OCI-LY1 (cell line): ENCODE measurements at regions not wholly inside any gene's neighbourhood (a gene's known extent, or its start where the extent isn't known, plus 50 kb on each side); places are given as distances from the start of the nearest gene placed in this dataset.

Experiments used
- H2AFZ ChIP-seq: fragments of 200-600 bp; sonication (generic), shearing (Covaris generic); 2 replicates; pipeline ENCODE4 v1.6.0; 2014; ENCODE audit warnings: antibody characterized with exemption, mild to moderate bottlenecking, low read length
- H3F3A ChIP-seq: fragments of 200-600 bp; sonication (generic), shearing (Covaris generic); 2 replicates; pipeline ENCODE4 v1.6.0; 2014; ENCODE audit warnings: mild to moderate bottlenecking, antibody characterized with exemption, low read length, moderate library complexity; ENCODE audit not compliant: insufficient read depth
- H3K27ac ChIP-seq: fragments of 200-600 bp; sonication (generic); 2 replicates; pipeline ENCODE4 v1.5.1; 2014; ENCODE audit warnings: low read length, mixed run types, mild to moderate bottlenecking, low read depth; ENCODE audit not compliant: poor library complexity, severe bottlenecking
- H3K27me3 ChIP-seq: fragments of 200-600 bp; sonication (generic); 2 replicates; pipeline ENCODE4 v1.6.0; 2014; ENCODE audit warnings: antibody characterized with exemption, mild to moderate bottlenecking, low read length, moderate library complexity; ENCODE audit not compliant: insufficient read depth
- H3K36me3 ChIP-seq: fragments of 200-600 bp; sonication (generic); 2 replicates; pipeline ENCODE4 v1.6.1; 2014; ENCODE audit warnings: mild to moderate bottlenecking, antibody characterized with exemption, low read length, moderate library complexity, mixed read lengths; ENCODE audit not compliant: insufficient read depth
- H3K4me1 ChIP-seq: fragments of 200-600 bp; sonication (generic); 2 replicates; pipeline ENCODE4 v1.5.1; 2014; ENCODE audit warnings: mild to moderate bottlenecking, low read length, moderate library complexity; ENCODE audit not compliant: insufficient read depth, severe bottlenecking
- H3K4me2 ChIP-seq: fragments of 200-600 bp; sonication (generic), shearing (Covaris generic); 2 replicates; pipeline ENCODE4 v1.6.1; 2014; ENCODE audit warnings: low read length
- H3K4me3 ChIP-seq: fragments of 200-600 bp; sonication (generic); 2 replicates; pipeline ENCODE4 v1.5.1; 2014; ENCODE audit warnings: low read length, low read depth, mild to moderate bottlenecking, mixed read lengths; ENCODE audit not compliant: poor library complexity, severe bottlenecking
- H3K79me2 ChIP-seq: fragments of 200-600 bp; shearing (Covaris generic); 2 replicates; pipeline ENCODE4 v1.6.1; 2016; ENCODE audit warnings: mixed run types, low read length, mixed read lengths; ENCODE audit not compliant: insufficient read depth
- H3K9ac ChIP-seq: fragments of 200-600 bp; sonication (generic), shearing (Covaris generic); 2 replicates; pipeline ENCODE4 v1.6.1; 2014; ENCODE audit warnings: mild to moderate bottlenecking, low read length, mixed read lengths
- H3K9me2 ChIP-seq: fragments of 200-600 bp; sonication (generic), shearing (Covaris generic); 2 replicates; pipeline ENCODE4 v1.6.1; 2014; ENCODE audit warnings: low read depth, mild to moderate bottlenecking, low read length, mixed read lengths
- H3K9me3 ChIP-seq: fragments of 200-600 bp; shearing (Covaris generic); 2 replicates; pipeline ENCODE4 v1.6.1; 2014; ENCODE audit warnings: low read length, mixed read lengths
- H4K20me1 ChIP-seq: fragments of 200-600 bp; sonication (generic), shearing (Covaris generic); 2 replicates; pipeline ENCODE4 v1.6.0; 2016; ENCODE audit warnings: mild to moderate bottlenecking, low read length; ENCODE audit not compliant: insufficient read depth
- EZH2 ChIP-seq: fragments of 200-600 bp; sonication (generic), shearing (Covaris generic); IDR thresholded peaks from 2 replicates; pipeline ENCODE4 v1.8.0; 2017; ENCODE audit warnings: borderline replicate concordance, mixed run types, mild to moderate bottlenecking, antibody characterized with exemption, low read length, moderate library complexity, mixed read lengths
- TF ChIP-seq, protein P1 (sequence below): fragments of 200-600 bp; sonication (generic), shearing (Covaris generic); IDR thresholded peaks from 2 replicates; pipeline ENCODE4 v1.5.1; 2017; ENCODE audit warnings: mild to moderate bottlenecking, antibody characterized with exemption, low read length, moderate library complexity, mixed read lengths

DNA sequence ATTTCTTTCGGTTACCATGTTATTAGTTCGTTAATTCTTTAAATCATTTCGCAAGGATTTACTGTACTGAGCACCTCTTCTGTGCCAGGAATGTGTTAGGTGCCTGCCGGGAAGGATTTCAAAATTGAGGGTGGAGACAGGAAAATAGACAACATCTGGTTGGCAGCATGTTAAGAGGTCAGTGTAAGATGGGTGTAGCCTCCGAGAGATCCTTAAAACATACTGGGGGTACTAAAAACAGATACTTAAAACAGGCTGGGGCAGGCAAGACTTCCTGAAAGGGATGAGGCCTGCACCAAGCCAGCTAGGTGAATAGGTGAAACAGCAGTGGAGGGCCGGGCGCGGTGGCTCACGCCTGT, 178.0 kb upstream of the SGK1 start:
- Histone ChIP-seq H3K27ac (no peak overlapping the region), H3K79me2 (no peaks in the 10 kb centered on the region), H3K36me3 (no peaks in the 10 kb centered on the region), H3K27me3 (no peaks in the 10 kb centered on the region), H3K4me2 (no peak overlapping the region), H2AFZ (no peak overlapping the region), H3K4me1 (no peaks in the 10 kb centered on the region), H3K9ac (no peak overlapping the region), H3K9me3 (no peaks in the 10 kb centered on the region), H3K4me3 (no peak overlapping the region), H3F3A (no peaks in the 10 kb centered on the region), H3K9me2 (no peaks in the 10 kb centered on the region), H4K20me1 (no peaks in the 10 kb centered on the region)
- no peak for TF ChIP-seq EZH2
- TF ChIP-seq, protein P1, sequence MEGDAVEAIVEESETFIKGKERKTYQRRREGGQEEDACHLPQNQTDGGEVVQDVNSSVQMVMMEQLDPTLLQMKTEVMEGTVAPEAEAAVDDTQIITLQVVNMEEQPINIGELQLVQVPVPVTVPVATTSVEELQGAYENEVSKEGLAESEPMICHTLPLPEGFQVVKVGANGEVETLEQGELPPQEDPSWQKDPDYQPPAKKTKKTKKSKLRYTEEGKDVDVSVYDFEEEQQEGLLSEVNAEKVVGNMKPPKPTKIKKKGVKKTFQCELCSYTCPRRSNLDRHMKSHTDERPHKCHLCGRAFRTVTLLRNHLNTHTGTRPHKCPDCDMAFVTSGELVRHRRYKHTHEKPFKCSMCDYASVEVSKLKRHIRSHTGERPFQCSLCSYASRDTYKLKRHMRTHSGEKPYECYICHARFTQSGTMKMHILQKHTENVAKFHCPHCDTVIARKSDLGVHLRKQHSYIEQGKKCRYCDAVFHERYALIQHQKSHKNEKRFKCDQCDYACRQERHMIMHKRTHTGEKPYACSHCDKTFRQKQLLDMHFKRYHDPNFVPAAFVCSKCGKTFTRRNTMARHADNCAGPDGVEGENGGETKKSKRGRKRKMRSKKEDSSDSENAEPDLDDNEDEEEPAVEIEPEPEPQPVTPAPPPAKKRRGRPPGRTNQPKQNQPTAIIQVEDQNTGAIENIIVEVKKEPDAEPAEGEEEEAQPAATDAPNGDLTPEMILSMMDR: no peak

GRCh38 chr6:134495203-134495889, 177.4 kb upstream of the SGK1 start:
- Histone ChIP-seq H3F3A (no peaks in the 10 kb centered on the region), H2AFZ (no peak overlapping the region), H3K9ac (no peak overlapping the region), H3K4me3 (no peak overlapping the region), H3K27me3 (no peaks in the 10 kb centered on the region), H3K4me1 (no peaks in the 10 kb centered on the region), H3K36me3 (no peaks in the 10 kb centered on the region), H3K4me2 (no peak overlapping the region), H4K20me1 (no peaks in the 10 kb centered on the region), H3K79me2 (no peaks in the 10 kb centered on the region), H3K9me2 (no peaks in the 10 kb centered on the region), H3K9me3 (no peaks in the 10 kb centered on the region), H3K27ac (no peak overlapping the region)
- TF ChIP-seq EZH2: no peak
- TF ChIP-seq, protein P1: no peak

- H3K9ac ChIP-seq: no peak overlapping the region
- H3K4me3 ChIP-seq: no peak overlapping the region
- H3K27ac ChIP-seq: no peak overlapping the region
- no peak overlapping the region for H3K4me2 ChIP-seq
- H3K4me1 ChIP-seq: no peaks in the 10 kb centered on the region
- no peaks in the 10 kb centered on the region for H3K79me2 ChIP-seq
- TF ChIP-seq, protein P1: no peak
- no peak for TF ChIP-seq EZH2
- no peaks in the 10 kb centered on the region for H3K27me3 ChIP-seq
- H2AFZ ChIP-seq: no peak overlapping the region
- no peaks in the 10 kb centered on the region for H3K9me3 ChIP-seq
- H4K20me1 ChIP-seq: no peaks in the 10 kb centered on the region
- H3K9me2 ChIP-seq: no peaks in the 10 kb centered on the region
- no peaks in the 10 kb centered on the region for H3K36me3 ChIP-seq
- H3F3A ChIP-seq: no peaks in the 10 kb centered on the region; the same call in 1 of the 2 replicates
Measured at GRCh38 chr6:134493789-134494188, 175.9 kb upstream of the SGK1 start.
